HG02973 (cell line): ENCODE measurements at regions not wholly inside any gene's neighbourhood (a gene's known extent, or its start where the extent isn't known, plus 50 kb on each side); places are given as distances from the start of the nearest gene placed in this dataset.

Experiments used
- ATAC-seq: cut with Tn5 transposase; IDR thresholded peaks from one replicate; pipeline ENCODE4 v1.9.1; 2021; ENCODE audit warnings: moderate library complexity; ENCODE audit not compliant: unreplicated experiment

- ATAC-seq: no peak
Observed at GRCh38 chr2:145137901-145138300, 618.0 kb upstream of the ZEB2 start.

- no peak for ATAC-seq
Observed at GRCh38 chr2:145137211-145137610, 617.3 kb upstream of the ZEB2 start.

DNA sequence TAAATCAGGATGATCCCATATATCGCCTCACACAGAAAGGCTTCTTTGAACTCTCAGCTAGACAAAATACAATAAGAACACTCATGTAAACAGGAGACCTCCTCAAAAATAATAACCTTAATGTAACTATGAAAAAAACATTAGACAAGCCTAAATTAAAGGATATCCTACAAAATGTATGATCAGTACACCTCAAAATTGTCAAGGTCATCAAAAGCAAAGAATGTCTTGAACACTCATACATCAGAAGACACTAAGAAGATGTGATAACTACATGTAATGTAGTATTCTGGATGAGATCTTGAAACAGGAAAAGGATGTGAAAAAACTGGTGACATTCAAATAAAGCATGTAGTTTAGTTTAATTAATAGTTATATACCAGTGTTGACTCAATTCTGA is 616.8 kb upstream of the ZEB2 start:
- no peak for ATAC-seq

GRCh38 chr2:145126146-145126545 is 606.2 kb upstream of the ZEB2 start:
- ATAC-seq: no peak

DNA sequence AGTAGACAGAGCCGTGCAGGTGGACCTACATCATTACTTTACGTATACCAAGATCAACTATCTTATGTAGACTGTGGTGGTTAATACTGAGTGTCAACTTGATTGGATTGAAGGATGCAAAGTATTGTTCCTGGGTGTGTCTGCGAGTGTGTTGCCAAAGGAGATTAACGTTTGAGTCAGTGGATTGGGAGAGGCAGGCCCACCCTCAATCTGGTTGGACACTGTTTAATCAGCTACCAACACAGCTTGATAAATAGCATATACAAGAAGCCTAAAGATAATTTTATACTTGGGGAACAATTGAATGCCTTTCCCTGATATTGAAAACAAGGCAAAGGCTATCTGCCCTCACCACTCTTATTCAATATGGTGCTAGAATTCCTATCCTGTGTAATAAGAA is 604.2 kb upstream of the ZEB2 start:
- no peak for ATAC-seq

- no peak for ATAC-seq
Observed at GRCh38 chr2:145123606-145124005, 603.7 kb upstream of the ZEB2 start.

DNA sequence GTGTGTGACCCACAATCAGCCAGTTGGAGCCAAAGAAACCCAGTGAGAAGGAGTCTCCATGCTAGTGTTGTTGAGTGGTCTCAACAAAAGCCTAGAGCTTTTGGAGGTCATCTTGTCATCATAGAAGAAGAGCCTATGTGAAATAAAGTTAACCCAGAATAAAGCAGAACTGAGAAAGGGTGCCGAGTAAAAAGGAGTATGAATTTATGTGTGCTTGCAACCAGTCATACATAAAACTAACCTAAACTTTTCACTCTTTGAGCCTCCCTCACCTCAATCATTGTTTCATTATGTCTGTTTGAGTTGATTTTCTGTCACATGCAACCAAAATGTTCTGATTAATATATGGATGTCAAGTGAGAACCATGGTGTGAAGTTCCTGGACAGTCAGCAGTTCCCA is 599.3 kb upstream of the ZEB2 start:
- ATAC-seq: peak; percentile 75

DNA sequence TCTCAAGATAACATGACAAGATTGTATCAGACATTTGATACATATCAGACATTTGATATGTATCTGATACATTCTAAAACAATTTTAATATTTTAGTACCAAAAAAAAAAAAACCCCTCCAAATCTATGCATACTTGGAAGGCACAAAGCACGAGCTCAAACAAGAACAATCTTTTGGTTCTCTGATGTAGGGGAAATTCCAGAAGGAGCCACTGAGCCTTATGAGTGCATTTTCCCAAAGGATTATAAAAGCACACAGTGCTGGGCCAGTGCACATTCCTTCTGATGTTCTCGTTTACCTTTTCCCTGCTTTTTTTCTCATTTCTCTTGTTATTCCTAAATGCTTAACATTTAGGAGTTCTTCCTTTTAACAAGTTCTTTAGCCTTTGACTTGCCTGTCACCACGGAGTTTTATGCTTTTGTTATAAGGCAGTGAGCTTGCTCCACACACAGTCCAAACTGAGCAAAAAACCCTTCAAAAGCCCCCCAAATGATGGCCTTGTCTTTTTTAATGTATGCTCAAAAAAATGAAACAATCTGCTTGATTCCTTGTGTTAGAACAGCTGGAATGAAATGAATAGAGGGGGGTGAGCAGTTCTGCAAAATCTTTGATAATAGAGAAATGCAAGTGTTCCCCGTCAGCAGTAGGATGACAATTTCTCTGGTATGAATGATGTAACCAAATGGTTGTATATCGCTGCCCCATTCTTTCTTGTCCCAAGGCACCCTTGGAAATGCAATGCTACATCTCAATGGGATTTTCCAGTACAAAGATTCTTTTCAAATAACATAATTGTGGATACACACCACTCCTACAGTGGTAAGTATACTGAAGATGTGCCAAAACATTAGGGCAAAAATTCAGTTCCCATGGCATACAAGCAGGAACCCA is 597.2 kb upstream of the ZEB2 start:
- ATAC-seq: no peak

DNA sequence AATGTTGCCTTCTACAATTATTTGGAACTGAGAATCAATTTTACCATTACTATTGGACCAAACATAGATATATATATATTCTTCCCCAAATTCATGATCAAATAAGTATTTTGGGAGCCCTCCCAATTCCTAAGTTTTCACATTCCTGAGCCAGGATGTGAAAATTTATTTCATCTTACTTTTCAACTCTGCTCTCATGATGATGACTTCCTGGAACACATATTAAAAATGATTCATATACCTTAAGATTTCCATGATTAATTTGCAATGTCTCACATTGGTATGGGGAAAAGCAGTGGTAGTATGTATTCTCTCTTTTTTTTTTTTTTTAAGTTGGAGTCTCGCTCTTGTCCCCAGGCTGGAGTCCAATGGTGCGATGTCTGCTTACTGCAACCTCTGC is 596.1 kb upstream of the ZEB2 start:
- no peak for ATAC-seq

- ATAC-seq: no peak
Observed at GRCh38 chr2:145114726-145115125, 594.8 kb upstream of the ZEB2 start.

GRCh38 chr2:145112467-145112866 is 592.5 kb upstream of the ZEB2 start:
- no peak for ATAC-seq

DNA sequence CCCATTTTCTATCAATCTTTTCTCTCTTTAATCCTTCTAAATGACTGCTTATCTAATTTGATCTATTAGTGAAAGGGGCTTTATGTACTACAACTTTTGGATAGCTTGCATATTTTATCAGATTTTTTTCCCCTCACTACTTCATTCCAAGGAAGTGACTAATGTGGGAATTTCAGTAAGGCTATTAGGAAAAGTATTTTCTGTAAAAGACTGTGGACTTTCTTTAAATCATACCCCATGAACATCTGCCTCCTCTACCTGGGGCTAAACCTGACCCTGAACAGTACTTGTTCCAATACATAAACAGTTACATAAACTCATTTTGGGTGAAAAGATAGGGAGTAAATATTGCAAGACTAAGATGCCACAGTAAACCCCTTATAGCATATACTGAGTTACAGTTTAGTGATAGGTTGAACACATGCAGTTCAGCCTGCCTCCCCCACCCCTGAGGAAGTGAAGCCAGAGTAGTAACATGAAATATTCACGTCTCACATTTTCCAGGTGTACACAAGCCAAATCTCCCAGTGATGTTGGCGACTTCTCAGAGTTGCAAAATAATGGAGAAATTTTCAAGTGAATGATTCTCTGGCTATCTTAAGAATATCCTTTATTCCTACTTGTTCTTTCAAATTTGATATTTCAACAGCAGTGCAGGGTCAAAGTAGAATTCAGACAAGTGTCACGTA is 590.9 kb upstream of the ZEB2 start:
- no peak for ATAC-seq

DNA sequence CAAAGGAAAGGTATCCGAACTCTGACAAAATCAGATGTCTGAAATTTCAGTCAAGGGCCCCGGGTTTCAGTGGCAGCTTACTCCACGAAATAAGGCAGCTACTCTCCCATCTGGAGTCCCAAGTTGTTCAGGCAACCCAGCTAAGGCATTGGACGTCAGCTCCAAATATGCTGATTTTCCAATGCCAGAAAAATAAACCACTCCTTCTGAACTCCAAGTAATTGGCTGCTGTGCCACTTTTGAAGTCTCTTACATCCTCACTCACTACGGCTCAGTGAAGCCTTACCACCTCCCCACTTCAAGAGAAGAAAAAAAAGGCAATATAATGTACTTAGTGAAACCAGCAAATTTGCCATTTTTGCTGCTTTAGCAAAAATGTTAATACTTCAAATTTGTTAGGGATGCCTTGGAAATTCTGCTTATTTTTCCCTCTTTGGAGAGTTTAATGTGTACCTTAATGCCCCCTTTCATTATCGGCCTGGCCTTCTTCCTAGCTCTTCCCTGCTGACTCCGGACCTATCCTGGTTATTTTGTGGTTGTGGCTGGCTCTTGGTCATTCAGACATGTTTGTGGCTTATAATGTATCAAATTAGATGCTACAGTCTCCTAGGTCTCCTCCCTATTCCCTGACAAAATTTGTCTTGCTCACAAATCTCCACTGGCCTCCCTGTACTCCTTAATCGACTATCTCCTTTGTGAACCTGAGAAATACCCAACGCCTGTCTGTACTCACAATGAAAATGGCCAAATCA is 589.2 kb upstream of the ZEB2 start:
- ATAC-seq: no peak

DNA sequence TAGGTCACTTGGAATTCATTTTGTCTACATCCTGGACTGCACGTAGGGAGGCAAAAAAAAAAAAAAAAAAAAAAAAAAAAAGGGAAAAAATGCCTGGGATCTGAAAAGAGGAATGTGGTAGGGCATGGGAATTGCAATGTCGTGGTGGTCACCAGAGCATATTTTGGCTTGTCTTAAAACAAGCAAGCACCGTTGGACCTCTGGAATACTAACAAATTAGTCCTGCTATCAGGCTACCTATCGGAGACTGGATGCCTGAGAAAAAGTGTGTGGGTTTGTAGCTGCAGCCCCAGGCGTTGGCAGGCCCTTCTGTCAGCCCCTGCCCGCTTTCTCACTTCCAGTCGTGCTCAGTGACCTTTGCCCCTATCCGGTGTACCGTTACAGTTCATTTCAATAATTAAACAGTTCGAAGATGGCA is 588.5 kb upstream of the ZEB2 start:
- ATAC-seq: no peak

- ATAC-seq: no peak
Observed at GRCh38 chr2:145106293-145106692, 586.4 kb upstream of the ZEB2 start.

- ATAC-seq: no peak
Observed at GRCh38 chr2:145102706-145103105, 582.8 kb upstream of the ZEB2 start.

GRCh38 chr2:145100301-145100700 is 580.4 kb upstream of the ZEB2 start:
- ATAC-seq: no peak

- no peak for ATAC-seq
Observed at GRCh38 chr2:145096582-145096981, 576.7 kb upstream of the ZEB2 start.

DNA sequence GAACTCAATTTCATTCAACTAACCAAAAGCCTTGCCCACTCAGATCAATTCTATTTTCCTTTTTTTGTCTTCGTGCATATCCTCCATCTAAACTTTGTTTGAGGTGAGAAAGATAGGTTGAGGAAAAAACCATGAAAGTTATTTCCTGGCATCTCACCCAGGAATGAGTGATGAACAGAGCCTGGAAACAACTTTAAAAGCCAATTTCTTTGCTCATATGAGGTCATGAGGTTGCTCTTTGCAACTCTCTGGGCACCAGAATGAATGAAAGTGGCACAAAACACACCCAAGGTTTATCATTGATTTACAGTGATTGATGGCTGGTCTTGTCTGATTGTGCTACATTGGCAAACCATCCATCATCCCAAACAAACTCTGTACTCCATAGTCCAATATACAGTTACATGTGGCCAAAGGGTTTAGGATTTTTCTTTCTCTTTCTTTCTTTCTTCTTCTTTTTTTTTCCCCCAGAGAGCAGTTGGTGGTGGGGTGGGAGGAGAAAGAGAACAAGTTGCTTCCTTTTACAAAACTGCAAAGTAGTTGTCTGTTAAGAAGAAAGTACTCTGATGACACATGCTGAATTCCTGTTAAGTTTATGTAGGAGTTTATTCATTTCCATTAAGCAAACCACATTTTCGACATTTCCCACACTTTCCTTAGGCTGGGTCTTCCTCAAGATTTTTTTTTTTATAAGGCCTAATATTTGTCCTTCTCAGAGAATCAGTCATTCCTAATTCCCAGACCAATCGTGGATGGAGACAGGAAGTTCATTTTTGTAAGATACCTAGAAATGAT is 575.9 kb upstream of the ZEB2 start:
- no peak for ATAC-seq

- ATAC-seq: no peak
Observed at GRCh38 chr2:145094370-145094769, 574.5 kb upstream of the ZEB2 start.

DNA sequence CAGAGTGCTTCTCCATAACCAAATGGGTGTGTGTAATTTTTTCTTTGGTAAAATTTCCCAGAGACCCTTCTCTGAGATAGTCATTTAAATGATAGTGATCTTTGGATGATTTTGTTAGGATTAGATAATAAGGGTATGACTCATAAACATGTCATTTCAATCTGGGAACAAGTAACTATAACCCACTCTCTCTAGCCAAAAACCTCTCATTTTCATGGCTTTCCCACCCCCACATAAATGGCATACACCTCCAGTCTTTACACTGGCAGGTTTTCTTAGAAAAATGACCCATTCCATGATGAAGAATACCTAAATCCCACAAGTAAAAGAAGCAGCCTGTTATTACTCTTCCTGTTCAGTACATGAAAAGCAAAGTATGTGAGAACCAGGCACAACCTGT is 572.0 kb upstream of the ZEB2 start:
- ATAC-seq: no peak
